GM23338 (cell line): ENCODE measurements at regions not wholly inside any gene's neighbourhood (a gene's known extent, or its start where the extent isn't known, plus 50 kb on each side); places are given as distances from the start of the nearest gene placed in this dataset.

Experiments used
- CREB1 ChIP-seq: fragments of 250-450 bp; sonication (Bioruptor Pico); IDR thresholded peaks from 2 replicates; pipeline ENCODE4 v1.5.0; 2020; ENCODE audit warnings: low read depth, mild to moderate bottlenecking, moderate library complexity
- EZH2 ChIP-seq: fragments of 200-600 bp; sonication (generic); IDR thresholded peaks from one replicate; pipeline ENCODE4 v1.8.0; 2017; ENCODE audit warnings: antibody characterized with exemption, mild to moderate bottlenecking, low read depth; ENCODE audit not compliant: unreplicated experiment
- EZH2phosphoT487 ChIP-seq: fragments of 200-600 bp; sonication (generic); IDR thresholded peaks from one replicate; pipeline ENCODE4 v1.8.1; 2018; ENCODE audit warnings: antibody characterized with exemption; ENCODE audit not compliant: unreplicated experiment
- JUNB ChIP-seq: IDR thresholded peaks from one replicate; pipeline ENCODE4 v1.6.1; 2016; ENCODE audit warnings: antibody characterized with exemption; ENCODE audit not compliant: unreplicated experiment
- NANOG ChIP-seq: IDR thresholded peaks from 2 replicates; pipeline ENCODE4 v1.6.1; 2016; ENCODE audit warnings: antibody characterized with exemption, borderline replicate concordance
- POLR2AphosphoS5 ChIP-seq: IDR thresholded peaks from 2 replicates; pipeline ENCODE4 v1.6.1; 2016; ENCODE audit warnings: antibody characterized with exemption, low read depth
- ZNF114 ChIP-seq: fragments of 250-450 bp; sonication (Bioruptor Pico); IDR thresholded peaks from 2 replicates; pipeline ENCODE4 v1.5.0; 2020; ENCODE audit warnings: mild to moderate bottlenecking, moderate library complexity
- ZNF331 ChIP-seq: fragments of 250-450 bp; sonication (Bioruptor Pico); IDR thresholded peaks from 2 replicates; pipeline ENCODE4 v1.5.0; 2020; ENCODE audit warnings: low read depth, mild to moderate bottlenecking, moderate library complexity
- TF ChIP-seq, protein P1 (sequence below): fragments of 250-450 bp; sonication (Bioruptor Pico); IDR thresholded peaks from 2 replicates; pipeline ENCODE4 v1.5.0; 2020; ENCODE audit warnings: mild to moderate bottlenecking, moderate library complexity
- TF ChIP-seq, protein P2 (sequence below), 2 experiments: fragments of 200-600 bp in 1 of 2; sonication (generic) in 1 of 2; conservative IDR thresholded peaks; 2 replicates each; pipeline versions ENCODE4 v1.5.1 to v1.6.1; 2016 to 2017; ENCODE audit warnings: antibody characterized with exemption in 2 of 2, low read depth in 2 of 2, mild to moderate bottlenecking in 2 of 2, moderate library complexity in 1 of 2
- TF ChIP-seq, protein P3 (sequence below): IDR thresholded peaks from 2 replicates; pipeline ENCODE4 v1.6.1; 2016; ENCODE audit warnings: antibody characterized with exemption

DNA sequence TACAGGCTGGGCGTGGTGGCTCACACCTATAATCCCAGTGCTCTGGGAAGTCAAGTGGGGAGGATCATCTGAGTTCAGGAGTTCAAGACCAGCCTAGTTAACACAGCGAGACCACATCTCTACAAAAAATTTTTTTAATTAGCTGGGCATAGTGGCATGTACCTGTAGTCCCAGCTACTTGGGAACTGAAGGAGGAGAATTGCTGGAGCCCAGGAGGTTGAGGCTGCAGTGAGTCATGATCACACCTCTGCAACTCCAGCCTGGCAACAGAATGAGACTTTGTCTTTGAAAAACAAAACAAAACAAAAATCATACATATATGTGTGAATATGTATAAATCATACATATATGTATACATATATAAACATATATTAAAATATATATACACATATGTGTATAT lies 54.1 kb upstream of the MARCHF10 start (continued):
- TF ChIP-seq, protein P1, sequence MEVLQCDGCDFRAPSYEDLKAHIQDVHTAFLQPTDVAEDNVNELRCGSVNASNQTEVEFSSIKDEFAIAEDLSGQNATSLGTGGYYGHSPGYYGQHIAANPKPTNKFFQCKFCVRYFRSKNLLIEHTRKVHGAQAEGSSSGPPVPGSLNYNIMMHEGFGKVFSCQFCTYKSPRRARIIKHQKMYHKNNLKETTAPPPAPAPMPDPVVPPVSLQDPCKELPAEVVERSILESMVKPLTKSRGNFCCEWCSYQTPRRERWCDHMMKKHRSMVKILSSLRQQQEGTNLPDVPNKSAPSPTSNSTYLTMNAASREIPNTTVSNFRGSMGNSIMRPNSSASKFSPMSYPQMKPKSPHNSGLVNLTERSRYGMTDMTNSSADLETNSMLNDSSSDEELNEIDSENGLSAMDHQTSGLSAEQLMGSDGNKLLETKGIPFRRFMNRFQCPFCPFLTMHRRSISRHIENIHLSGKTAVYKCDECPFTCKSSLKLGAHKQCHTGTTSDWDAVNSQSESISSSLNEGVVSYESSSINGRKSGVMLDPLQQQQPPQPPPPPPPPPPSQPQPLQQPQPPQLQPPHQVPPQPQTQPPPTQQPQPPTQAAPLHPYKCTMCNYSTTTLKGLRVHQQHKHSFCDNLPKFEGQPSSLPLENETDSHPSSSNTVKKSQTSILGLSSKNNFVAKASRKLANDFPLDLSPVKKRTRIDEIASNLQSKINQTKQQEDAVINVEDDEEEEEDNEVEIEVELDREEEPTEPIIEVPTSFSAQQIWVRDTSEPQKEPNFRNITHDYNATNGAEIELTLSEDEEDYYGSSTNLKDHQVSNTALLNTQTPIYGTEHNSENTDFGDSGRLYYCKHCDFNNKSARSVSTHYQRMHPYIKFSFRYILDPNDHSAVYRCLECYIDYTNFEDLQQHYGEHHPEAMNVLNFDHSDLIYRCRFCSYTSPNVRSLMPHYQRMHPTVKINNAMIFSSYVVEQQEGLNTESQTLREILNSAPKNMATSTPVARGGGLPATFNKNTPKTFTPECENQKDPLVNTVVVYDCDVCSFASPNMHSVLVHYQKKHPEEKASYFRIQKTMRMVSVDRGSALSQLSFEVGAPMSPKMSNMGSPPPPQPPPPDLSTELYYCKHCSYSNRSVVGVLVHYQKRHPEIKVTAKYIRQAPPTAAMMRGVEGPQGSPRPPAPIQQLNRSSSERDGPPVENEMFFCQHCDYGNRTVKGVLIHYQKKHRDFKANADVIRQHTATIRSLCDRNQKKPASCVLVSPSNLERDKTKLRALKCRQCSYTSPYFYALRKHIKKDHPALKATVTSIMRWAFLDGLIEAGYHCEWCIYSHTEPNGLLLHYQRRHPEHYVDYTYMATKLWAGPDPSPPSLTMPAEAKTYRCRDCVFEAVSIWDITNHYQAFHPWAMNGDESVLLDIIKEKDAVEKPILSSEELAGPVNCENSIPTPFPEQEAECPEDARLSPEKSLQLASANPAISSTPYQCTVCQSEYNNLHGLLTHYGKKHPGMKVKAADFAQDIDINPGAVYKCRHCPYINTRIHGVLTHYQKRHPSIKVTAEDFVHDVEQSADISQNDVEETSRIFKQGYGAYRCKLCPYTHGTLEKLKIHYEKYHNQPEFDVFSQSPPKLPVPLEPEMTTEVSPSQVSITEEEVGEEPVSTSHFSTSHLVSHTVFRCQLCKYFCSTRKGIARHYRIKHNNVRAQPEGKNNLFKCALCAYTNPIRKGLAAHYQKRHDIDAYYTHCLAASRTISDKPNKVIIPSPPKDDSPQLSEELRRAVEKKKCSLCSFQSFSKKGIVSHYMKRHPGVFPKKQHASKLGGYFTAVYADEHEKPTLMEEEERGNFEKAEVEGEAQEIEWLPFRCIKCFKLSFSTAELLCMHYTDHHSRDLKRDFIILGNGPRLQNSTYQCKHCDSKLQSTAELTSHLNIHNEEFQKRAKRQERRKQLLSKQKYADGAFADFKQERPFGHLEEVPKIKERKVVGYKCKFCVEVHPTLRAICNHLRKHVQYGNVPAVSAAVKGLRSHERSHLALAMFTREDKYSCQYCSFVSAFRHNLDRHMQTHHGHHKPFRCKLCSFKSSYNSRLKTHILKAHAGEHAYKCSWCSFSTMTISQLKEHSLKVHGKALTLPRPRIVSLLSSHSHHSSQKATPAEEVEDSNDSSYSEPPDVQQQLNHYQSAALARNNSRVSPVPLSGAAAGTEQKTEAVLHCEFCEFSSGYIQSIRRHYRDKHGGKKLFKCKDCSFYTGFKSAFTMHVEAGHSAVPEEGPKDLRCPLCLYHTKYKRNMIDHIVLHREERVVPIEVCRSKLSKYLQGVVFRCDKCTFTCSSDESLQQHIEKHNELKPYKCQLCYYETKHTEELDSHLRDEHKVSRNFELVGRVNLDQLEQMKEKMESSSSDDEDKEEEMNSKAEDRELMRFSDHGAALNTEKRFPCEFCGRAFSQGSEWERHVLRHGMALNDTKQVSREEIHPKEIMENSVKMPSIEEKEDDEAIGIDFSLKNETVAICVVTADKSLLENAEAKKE (CRISPR knock-in tag), result no peak
- TF ChIP-seq EZH2 (no peak), EZH2phosphoT487 (no peak), ZNF331 (CRISPR knock-in tag) (no peak), JUNB (no peak), POLR2AphosphoS5 (no peak), NANOG (no peak), ZNF114 (CRISPR knock-in tag) (no peak), CREB1 (CRISPR knock-in tag) (no peak)
- TF ChIP-seq, protein P2, sequence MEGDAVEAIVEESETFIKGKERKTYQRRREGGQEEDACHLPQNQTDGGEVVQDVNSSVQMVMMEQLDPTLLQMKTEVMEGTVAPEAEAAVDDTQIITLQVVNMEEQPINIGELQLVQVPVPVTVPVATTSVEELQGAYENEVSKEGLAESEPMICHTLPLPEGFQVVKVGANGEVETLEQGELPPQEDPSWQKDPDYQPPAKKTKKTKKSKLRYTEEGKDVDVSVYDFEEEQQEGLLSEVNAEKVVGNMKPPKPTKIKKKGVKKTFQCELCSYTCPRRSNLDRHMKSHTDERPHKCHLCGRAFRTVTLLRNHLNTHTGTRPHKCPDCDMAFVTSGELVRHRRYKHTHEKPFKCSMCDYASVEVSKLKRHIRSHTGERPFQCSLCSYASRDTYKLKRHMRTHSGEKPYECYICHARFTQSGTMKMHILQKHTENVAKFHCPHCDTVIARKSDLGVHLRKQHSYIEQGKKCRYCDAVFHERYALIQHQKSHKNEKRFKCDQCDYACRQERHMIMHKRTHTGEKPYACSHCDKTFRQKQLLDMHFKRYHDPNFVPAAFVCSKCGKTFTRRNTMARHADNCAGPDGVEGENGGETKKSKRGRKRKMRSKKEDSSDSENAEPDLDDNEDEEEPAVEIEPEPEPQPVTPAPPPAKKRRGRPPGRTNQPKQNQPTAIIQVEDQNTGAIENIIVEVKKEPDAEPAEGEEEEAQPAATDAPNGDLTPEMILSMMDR (conservative IDR thresholded peaks at IDR 0.05; ENCODE audit: low read depth in 2 of 2), result no peak
- TF ChIP-seq, protein P3, sequence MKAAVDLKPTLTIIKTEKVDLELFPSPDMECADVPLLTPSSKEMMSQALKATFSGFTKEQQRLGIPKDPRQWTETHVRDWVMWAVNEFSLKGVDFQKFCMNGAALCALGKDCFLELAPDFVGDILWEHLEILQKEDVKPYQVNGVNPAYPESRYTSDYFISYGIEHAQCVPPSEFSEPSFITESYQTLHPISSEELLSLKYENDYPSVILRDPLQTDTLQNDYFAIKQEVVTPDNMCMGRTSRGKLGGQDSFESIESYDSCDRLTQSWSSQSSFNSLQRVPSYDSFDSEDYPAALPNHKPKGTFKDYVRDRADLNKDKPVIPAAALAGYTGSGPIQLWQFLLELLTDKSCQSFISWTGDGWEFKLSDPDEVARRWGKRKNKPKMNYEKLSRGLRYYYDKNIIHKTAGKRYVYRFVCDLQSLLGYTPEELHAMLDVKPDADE, result no peak
